Type B pancreatic cell (in vitro differentiated cells): ENCODE measurements at regions not wholly inside any gene's neighbourhood (a gene's known extent, or its start where the extent isn't known, plus 50 kb on each side); places are given as distances from the start of the nearest gene placed in this dataset.
A peak's percentile ranks its signal among the peaks of the same experiment; 100 is the strongest.

Experiments used
- DNase-seq: peaks from one replicate; pipeline ENCODE4 v3.0.0; 2021; ENCODE audit warnings: mixed read lengths; ENCODE audit not compliant: unreplicated experiment; ENCODE audit errors: extremely low spot score
- H3K27ac Mint-ChIP-seq: 2 replicates; pipeline ENCODE4 v1.8.0; 2021; ENCODE audit warnings: mild to moderate bottlenecking, mixed read lengths
- H3K27me3 Mint-ChIP-seq: 2 replicates; pipeline ENCODE4 v1.8.0; 2021; ENCODE audit warnings: mixed read lengths
- H3K36me3 Mint-ChIP-seq: 2 replicates; pipeline ENCODE4 v1.8.0; 2021; ENCODE audit warnings: mixed read lengths
- H3K4me1 Mint-ChIP-seq: one replicate; pipeline ENCODE4 v1.8.0; 2021; ENCODE audit warnings: mixed read lengths; ENCODE audit not compliant: unreplicated experiment
- H3K4me3 Mint-ChIP-seq: 2 replicates; pipeline ENCODE4 v1.8.0; 2021; ENCODE audit warnings: mild to moderate bottlenecking, mixed read lengths
- H3K9me3 Mint-ChIP-seq: 2 replicates; pipeline ENCODE4 v1.8.0; 2021; ENCODE audit warnings: mixed read lengths
- CTCF ChIP-seq: fragments of 200-600 bp; sonication (generic); conservative IDR thresholded peaks from 2 replicates; pipeline ENCODE4 v1.5.0; 2021; ENCODE audit warnings: antibody characterized with exemption, mild to moderate bottlenecking

- TF ChIP-seq CTCF = no peak
- Mint-ChIP-seq H3K27ac (peak overlapping the region; percentile 81), H3K36me3 (peaks cover 28% of the 10 kb centered on the region), H3K27me3 (no peaks in the 10 kb centered on the region), H3K9me3 (peaks cover 5% of the 10 kb centered on the region), H3K4me3 (peak overlapping the region; percentile 20), H3K4me1 (peaks cover 53% of the 10 kb centered on the region)
- no peak for DNase-seq
These were observed 68.3 kb upstream of the NPAS1 start for GRCh38 chr19:46951171-46951986.

- no peak overlapping the region for H3K27ac Mint-ChIP-seq
- H3K36me3 Mint-ChIP-seq = peaks cover 30% of the 10 kb centered on the region
- DNase-seq = no peak
- peaks cover 5% of the 10 kb centered on the region for H3K9me3 Mint-ChIP-seq
- H3K4me1 Mint-ChIP-seq = peaks cover 53% of the 10 kb centered on the region
- H3K27me3 Mint-ChIP-seq = no peaks in the 10 kb centered on the region
- no peak for TF ChIP-seq CTCF
- H3K4me3 Mint-ChIP-seq = no peak overlapping the region
These were observed 66.8 kb upstream of the NPAS1 start for GRCh38 chr19:46952874-46953273.

GRCh38 chr19:46953955-46954501, 65.6 kb upstream of the NPAS1 start:
- H3K9me3 Mint-ChIP-seq = peaks cover 5% of the 10 kb centered on the region
- DNase-seq = no peak
- peaks cover 29% of the 10 kb centered on the region for H3K36me3 Mint-ChIP-seq
- peak overlapping the region; percentile 35 for H3K27ac Mint-ChIP-seq
- peaks cover 53% of the 10 kb centered on the region for H3K4me1 Mint-ChIP-seq
- TF ChIP-seq CTCF = no peak
- H3K4me3 Mint-ChIP-seq = peak overlapping the region; percentile 48
- H3K27me3 Mint-ChIP-seq = no peaks in the 10 kb centered on the region

- Mint-ChIP-seq H3K4me1 (peaks cover 53% of the 10 kb centered on the region), H3K27ac (peak overlapping the region; percentile 35)
- no peak for TF ChIP-seq CTCF
These were observed 65.1 kb upstream of the NPAS1 start for GRCh38 chr19:46954502-46954992.

GRCh38 chr19:46954993-46955812, 64.4 kb upstream of the NPAS1 start:
- Mint-ChIP-seq H3K36me3 (peaks cover 27% of the 10 kb centered on the region), H3K27ac (peak overlapping the region; percentile 35), H3K4me3 (no peak overlapping the region), H3K4me1 (peaks cover 53% of the 10 kb centered on the region), H3K9me3 (peaks cover 5% of the 10 kb centered on the region), H3K27me3 (no peaks in the 10 kb centered on the region)
- no peak for TF ChIP-seq CTCF
- DNase-seq = no peak

More at GRCh38 chr19:46954502-46954992, 65.1 kb upstream of the NPAS1 start:
- Mint-ChIP-seq H3K4me3 (no peak overlapping the region), H3K9me3 (peaks cover 5% of the 10 kb centered on the region), H3K27me3 (no peaks in the 10 kb centered on the region), H3K36me3 (peaks cover 26% of the 10 kb centered on the region)
- no peak for DNase-seq
